SK-N-SH (cell line): ENCODE measurements at regions not wholly inside any gene's neighbourhood (a gene's known extent, or its start where the extent isn't known, plus 50 kb on each side); places are given as distances from the start of the nearest gene placed in this dataset.

Experiments used
- CTCF ChIA-PET: fragments of 300-600, 350-600 bp; formaldehyde crosslinking; extraction: SDS; loops from one replicate; lab custom pipeline; 2021; lab: Yijun Ruan, JAX
- POLR2A ChIA-PET: fragments of 350-600 bp; sonication (Branson Sonifier 250); formaldehyde crosslinking; extraction: SDS; loops from one replicate; lab custom pipeline; 2020; ENCODE audit warnings: antibody characterized with exemption, inconsistent platforms; lab: Yijun Ruan, JAX
- DNase-seq: peaks from one replicate; pipeline ENCODE4 v3.0.0; 2012
- H2AFZ ChIP-seq: fragments of 200-600 bp; sonication (generic); 2 replicates; pipeline ENCODE4 v1.8.1; 2016; ENCODE audit warnings: antibody characterized with exemption, mild to moderate bottlenecking, low read depth
- H3F3A ChIP-seq: fragments of 200-600 bp; sonication (generic); replicated peaks from 2 replicates; pipeline ENCODE3; 2016; ENCODE audit warnings: antibody characterized with exemption, mild to moderate bottlenecking; ENCODE audit not compliant: insufficient read depth
- H3K27ac ChIP-seq, 2 experiments: fragments of 200-500 bp in 1 of 2; fragments of 200-600 bp in 1 of 2; sonication (Bioruptor generic) in 1 of 2; sonication (generic), shearing (Covaris generic) in 1 of 2; 2 replicates each; pipeline versions ENCODE4 v1.5.1 to v1.6.1; 2014 to 2016; ENCODE audit warnings: low read depth in 2 of 2, inconsistent platforms in 1 of 2, low read length in 1 of 2, mild to moderate bottlenecking in 1 of 2, mixed read lengths in 1 of 2
- H3K27me3 ChIP-seq: fragments of 200-600 bp; sonication (generic), shearing (Covaris generic); 2 replicates; pipeline ENCODE4 v1.6.1; 2016; ENCODE audit warnings: mixed run types; ENCODE audit not compliant: insufficient read depth
- H3K36me3 ChIP-seq, 2 experiments: fragments of 200-500 bp in 1 of 2; fragments of 200-600 bp in 1 of 2; sonication (Bioruptor generic) in 1 of 2; sonication (generic) in 1 of 2; replicated peaks in 1 of 2; 2 replicates each; pipeline versions ENCODE3 to v1.5.1; 2014 to 2016; ENCODE audit warnings: low read length in 1 of 2, mild to moderate bottlenecking in 1 of 2; ENCODE audit not compliant: insufficient read depth in 2 of 2, control insufficient read depth in 1 of 2
- H3K4me1 ChIP-seq, 2 experiments: fragments of 200-500 bp in 1 of 2; fragments of 200-600 bp in 1 of 2; sonication (Bioruptor generic) in 1 of 2; sonication (generic), shearing (Covaris generic) in 1 of 2; 2 replicates each; pipeline versions ENCODE4 v1.5.1 to v1.6.1; 2014 to 2016; ENCODE audit warnings: low read depth in 1 of 2, low read length in 1 of 2, mixed run types in 1 of 2; ENCODE audit not compliant: insufficient read depth in 2 of 2, control insufficient read depth in 1 of 2
- H3K4me2 ChIP-seq: fragments of 200-600 bp; sonication (generic), shearing (Covaris generic); 2 replicates; pipeline ENCODE4 v1.6.1; 2017; ENCODE audit warnings: mixed run types
- H3K4me3 ChIP-seq, 2 experiments: fragments of 200-500 bp in 1 of 2; fragments of 200-600 bp in 1 of 2; sonication (Bioruptor generic) in 1 of 2; sonication (generic), shearing (Covaris generic) in 1 of 2; 2 replicates each; pipeline versions ENCODE4 v1.5.1 to v1.8.1; 2014 to 2016; ENCODE audit warnings: low read depth in 2 of 2, inconsistent platforms in 1 of 2, low read length in 1 of 2, mild to moderate bottlenecking in 1 of 2, mixed read lengths in 1 of 2, moderate library complexity in 1 of 2
- H3K79me2 ChIP-seq: fragments of 200-600 bp; sonication (generic); 2 replicates; pipeline ENCODE4 v1.8.1; 2017; ENCODE audit warnings: mild to moderate bottlenecking; ENCODE audit not compliant: insufficient read depth
- H3K9ac ChIP-seq: fragments of 200-600 bp; sonication (generic); 2 replicates; pipeline ENCODE4 v1.6.1; 2017; ENCODE audit warnings: mixed run types
- H3K9me2 ChIP-seq: fragments of 200-600 bp; sonication (generic); 2 replicates; pipeline ENCODE4 v1.6.1; 2017; ENCODE audit warnings: mixed run types
- H3K9me3 ChIP-seq: fragments of 200-600 bp; sonication (generic); 2 replicates; pipeline ENCODE4 v1.6.1; 2017; ENCODE audit warnings: mixed run types, mild to moderate bottlenecking, moderate library complexity
- H4K20me1 ChIP-seq: fragments of 200-600 bp; sonication (generic); 2 replicates; pipeline ENCODE4 v1.6.1; 2017; ENCODE audit warnings: mild to moderate bottlenecking, mixed run types; ENCODE audit not compliant: insufficient read depth
- EP300 ChIP-seq, 2 experiments: IDR thresholded peaks; 2 replicates each; pipeline versions ENCODE4 v1.4.0 to v1.6.1; 2012; ENCODE audit warnings: borderline replicate concordance in 1 of 2, low read depth in 1 of 2, low read length in 1 of 2
- FOSL2 ChIP-seq: IDR thresholded peaks from 2 replicates; pipeline ENCODE4 v1.4.0; 2012; ENCODE audit warnings: low read depth, mild to moderate bottlenecking, moderate library complexity, borderline replicate concordance
- FOXM1 ChIP-seq: IDR thresholded peaks from 2 replicates; pipeline ENCODE4 v1.4.0; 2012; ENCODE audit warnings: low read depth, mild to moderate bottlenecking
- MEF2A ChIP-seq: IDR thresholded peaks from 2 replicates; pipeline ENCODE4 v1.4.0; 2012; ENCODE audit warnings: low read depth, borderline replicate concordance
- NRF1 ChIP-seq: IDR thresholded peaks from 2 replicates; pipeline ENCODE4 v1.6.1; 2012; ENCODE audit warnings: low read depth, mild to moderate bottlenecking, low read length
- RFX5 ChIP-seq: IDR thresholded peaks from 2 replicates; pipeline ENCODE4 v1.6.1; 2012; ENCODE audit warnings: mild to moderate bottlenecking, improper control_type of control experiment, low read length
- SIN3A ChIP-seq: IDR thresholded peaks from 2 replicates; pipeline ENCODE4 v1.6.1; 2012; ENCODE audit warnings: low read depth, mild to moderate bottlenecking, low read length, moderate library complexity, borderline replicate concordance
- WGBS: methylation state at CpG from one replicate; pipeline ENCODE4 v1.1.6; 2017; ENCODE audit warnings: low lambda C conversion rate; 5-methylcytosine and 5-hydroxymethylcytosine counted together
- TF ChIP-seq, protein P1 (sequence below): IDR thresholded peaks from 2 replicates; pipeline ENCODE4 v1.6.1; 2012; ENCODE audit warnings: mild to moderate bottlenecking, low read depth, low read length, moderate library complexity
- TF ChIP-seq, protein P2 (sequence below): fragments of 200-600 bp; sonication (generic); IDR thresholded peaks from 2 replicates; pipeline ENCODE4 v1.6.1; 2017; ENCODE audit warnings: antibody characterized with exemption, mild to moderate bottlenecking, moderate library complexity
- TF ChIP-seq, protein P3 (sequence below): fragments of 150-350 bp; IDR thresholded peaks from 2 replicates; pipeline ENCODE4 v1.6.1; 2017; ENCODE audit warnings: antibody characterized with exemption, low read length, low read depth, borderline replicate concordance

DNA sequence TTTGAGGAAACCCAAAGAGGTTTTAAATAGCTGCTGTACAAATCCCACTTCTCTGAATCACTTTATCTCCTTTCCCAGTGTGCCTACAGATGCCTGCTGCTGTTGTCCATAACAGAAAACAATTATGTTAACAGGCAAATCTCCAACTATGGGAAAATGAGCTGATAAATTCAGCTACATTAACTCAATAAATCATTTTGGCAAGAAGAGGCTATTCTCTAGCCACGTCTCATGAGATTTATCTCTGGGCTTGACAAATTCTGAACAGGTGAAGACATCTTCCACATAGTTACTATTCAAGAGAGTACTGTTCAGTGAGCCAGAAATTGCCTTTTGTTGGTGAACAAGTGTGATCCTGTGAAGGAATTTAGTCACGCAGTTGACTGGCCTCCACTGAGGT, 327.1 kb upstream of the FMN2 start:
- WGBS, result 74% methylated on average over 2 of the region's 2 CpGs
- TF ChIP-seq MEF2A, result no peak
- TF ChIP-seq RFX5, result no peak
- TF ChIP-seq SIN3A, result no peak
- no peak for TF ChIP-seq EP300 (IDR thresholded peaks at IDR 0.05; ENCODE audit: borderline replicate concordance in 1 of 2, low read depth in 1 of 2, low read length in 1 of 2)
- Histone ChIP-seq H3K79me2 (no peaks in the 10 kb centered on the region), H3K36me3 (no peaks in the 10 kb centered on the region), H3F3A (no peaks in the 10 kb centered on the region), H3K9ac (no peak overlapping the region), H3K4me3 (no peak overlapping the region), H3K4me2 (no peak overlapping the region), H3K9me2 (no peaks in the 10 kb centered on the region), H3K27ac (peak overlapping the region in 1 of 2 experiments; percentile 24; a peak in 2 of 4 replicates), H3K27me3 (no peaks in the 10 kb centered on the region), H3K9me3 (no peaks in the 10 kb centered on the region), H3K4me1 (peaks cover 0 to 18% of the 10 kb centered on the region in 2 experiments; a peak in 2 of 4 replicates), H4K20me1 (no peaks in the 10 kb centered on the region), H2AFZ (no peak overlapping the region)
- DNase-seq, result no peak
- CTCF ChIA-PET, result interaction anchor here (0.8 to 0.9 kb wide), 2 partner anchors 15 to 128 kb away, joined by 3 read pairs; no protein-coding TSS in a partner anchor
- POLR2A ChIA-PET, result no interaction called here

DNA sequence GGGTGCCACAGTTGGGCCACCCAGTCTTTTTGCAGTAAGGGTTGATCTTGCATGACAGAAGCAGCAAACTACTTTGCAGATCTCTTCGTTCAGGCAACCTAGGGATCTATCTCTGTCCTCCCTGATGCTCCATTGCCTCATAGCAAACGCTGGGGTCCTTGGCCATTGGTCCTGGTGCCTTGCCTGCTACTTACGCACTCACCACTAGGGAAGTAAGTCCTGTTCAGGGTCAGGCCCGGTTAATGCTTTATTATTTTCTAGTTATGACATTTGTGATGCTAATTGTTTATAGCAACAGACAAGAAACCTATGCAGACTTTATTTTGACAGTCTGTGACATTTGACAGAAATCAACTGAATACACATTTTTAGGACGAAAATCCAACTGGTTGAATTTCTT, 326.5 kb upstream of the FMN2 start:
- POLR2A ChIA-PET, result no interaction called here
- CTCF ChIA-PET, result no interaction called here

More for the DNA sequence above, 326.5 kb upstream of the FMN2 start:
- H3K27ac ChIP-seq, result peak overlapping the region in 1 of 2 experiments; percentile 24; a peak in 1 of 4 replicates
- H3K9me3 ChIP-seq, result no peaks in the 10 kb centered on the region
- no peaks in the 10 kb centered on the region for H3K36me3 ChIP-seq
- no peak overlapping the region for H3K4me3 ChIP-seq
- WGBS, result 58% methylated on average over 5 of the region's 5 CpGs
- H4K20me1 ChIP-seq, result no peaks in the 10 kb centered on the region
- H3K9me2 ChIP-seq, result no peaks in the 10 kb centered on the region
- no peak overlapping the region for H3K4me2 ChIP-seq
- no peaks in the 10 kb centered on the region for H3K27me3 ChIP-seq
- H3K9ac ChIP-seq, result no peak overlapping the region
- H3K79me2 ChIP-seq, result no peaks in the 10 kb centered on the region
- DNase-seq, result no peak
- peaks cover 0 to 20% of the 10 kb centered on the region in 2 experiments; a peak in 2 of 4 replicates for H3K4me1 ChIP-seq
- no peaks in the 10 kb centered on the region for H3F3A ChIP-seq
- no peak overlapping the region for H2AFZ ChIP-seq
- no peak for TF ChIP-seq MEF2A
- TF ChIP-seq FOSL2, result no peak
- TF ChIP-seq, protein P1, sequence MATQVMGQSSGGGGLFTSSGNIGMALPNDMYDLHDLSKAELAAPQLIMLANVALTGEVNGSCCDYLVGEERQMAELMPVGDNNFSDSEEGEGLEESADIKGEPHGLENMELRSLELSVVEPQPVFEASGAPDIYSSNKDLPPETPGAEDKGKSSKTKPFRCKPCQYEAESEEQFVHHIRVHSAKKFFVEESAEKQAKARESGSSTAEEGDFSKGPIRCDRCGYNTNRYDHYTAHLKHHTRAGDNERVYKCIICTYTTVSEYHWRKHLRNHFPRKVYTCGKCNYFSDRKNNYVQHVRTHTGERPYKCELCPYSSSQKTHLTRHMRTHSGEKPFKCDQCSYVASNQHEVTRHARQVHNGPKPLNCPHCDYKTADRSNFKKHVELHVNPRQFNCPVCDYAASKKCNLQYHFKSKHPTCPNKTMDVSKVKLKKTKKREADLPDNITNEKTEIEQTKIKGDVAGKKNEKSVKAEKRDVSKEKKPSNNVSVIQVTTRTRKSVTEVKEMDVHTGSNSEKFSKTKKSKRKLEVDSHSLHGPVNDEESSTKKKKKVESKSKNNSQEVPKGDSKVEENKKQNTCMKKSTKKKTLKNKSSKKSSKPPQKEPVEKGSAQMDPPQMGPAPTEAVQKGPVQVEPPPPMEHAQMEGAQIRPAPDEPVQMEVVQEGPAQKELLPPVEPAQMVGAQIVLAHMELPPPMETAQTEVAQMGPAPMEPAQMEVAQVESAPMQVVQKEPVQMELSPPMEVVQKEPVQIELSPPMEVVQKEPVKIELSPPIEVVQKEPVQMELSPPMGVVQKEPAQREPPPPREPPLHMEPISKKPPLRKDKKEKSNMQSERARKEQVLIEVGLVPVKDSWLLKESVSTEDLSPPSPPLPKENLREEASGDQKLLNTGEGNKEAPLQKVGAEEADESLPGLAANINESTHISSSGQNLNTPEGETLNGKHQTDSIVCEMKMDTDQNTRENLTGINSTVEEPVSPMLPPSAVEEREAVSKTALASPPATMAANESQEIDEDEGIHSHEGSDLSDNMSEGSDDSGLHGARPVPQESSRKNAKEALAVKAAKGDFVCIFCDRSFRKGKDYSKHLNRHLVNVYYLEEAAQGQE, result no peak
- TF ChIP-seq FOXM1, result no peak
- no peak for TF ChIP-seq NRF1
- TF ChIP-seq, protein P2, sequence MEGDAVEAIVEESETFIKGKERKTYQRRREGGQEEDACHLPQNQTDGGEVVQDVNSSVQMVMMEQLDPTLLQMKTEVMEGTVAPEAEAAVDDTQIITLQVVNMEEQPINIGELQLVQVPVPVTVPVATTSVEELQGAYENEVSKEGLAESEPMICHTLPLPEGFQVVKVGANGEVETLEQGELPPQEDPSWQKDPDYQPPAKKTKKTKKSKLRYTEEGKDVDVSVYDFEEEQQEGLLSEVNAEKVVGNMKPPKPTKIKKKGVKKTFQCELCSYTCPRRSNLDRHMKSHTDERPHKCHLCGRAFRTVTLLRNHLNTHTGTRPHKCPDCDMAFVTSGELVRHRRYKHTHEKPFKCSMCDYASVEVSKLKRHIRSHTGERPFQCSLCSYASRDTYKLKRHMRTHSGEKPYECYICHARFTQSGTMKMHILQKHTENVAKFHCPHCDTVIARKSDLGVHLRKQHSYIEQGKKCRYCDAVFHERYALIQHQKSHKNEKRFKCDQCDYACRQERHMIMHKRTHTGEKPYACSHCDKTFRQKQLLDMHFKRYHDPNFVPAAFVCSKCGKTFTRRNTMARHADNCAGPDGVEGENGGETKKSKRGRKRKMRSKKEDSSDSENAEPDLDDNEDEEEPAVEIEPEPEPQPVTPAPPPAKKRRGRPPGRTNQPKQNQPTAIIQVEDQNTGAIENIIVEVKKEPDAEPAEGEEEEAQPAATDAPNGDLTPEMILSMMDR, result 0 out of 2 replicates have a peak, but pooled peaks have one; percentile 8
- TF ChIP-seq SIN3A, result no peak
- TF ChIP-seq, protein P3, sequence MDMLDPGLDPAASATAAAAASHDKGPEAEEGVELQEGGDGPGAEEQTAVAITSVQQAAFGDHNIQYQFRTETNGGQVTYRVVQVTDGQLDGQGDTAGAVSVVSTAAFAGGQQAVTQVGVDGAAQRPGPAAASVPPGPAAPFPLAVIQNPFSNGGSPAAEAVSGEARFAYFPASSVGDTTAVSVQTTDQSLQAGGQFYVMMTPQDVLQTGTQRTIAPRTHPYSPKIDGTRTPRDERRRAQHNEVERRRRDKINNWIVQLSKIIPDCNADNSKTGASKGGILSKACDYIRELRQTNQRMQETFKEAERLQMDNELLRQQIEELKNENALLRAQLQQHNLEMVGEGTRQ, result no peak
